ENCODE measurements at regions not wholly inside any gene's neighbourhood (a gene's known extent, or its start where the extent isn't known, plus 50 kb on each side); places are given as distances from the start of the nearest gene placed in this dataset.

- FAIRE-seq (no peak), DNase-seq (ENCODE audit: insufficient read length, low spot score) (no peak)
- TF ChIP-seq SPI1 (IDR thresholded peaks at IDR 0.05; ENCODE audit: low read depth, low read length), result no peak
- TF ChIP-seq POLR2A (IDR thresholded peaks at IDR 0.05; ENCODE audit: low read depth, low read length), result no peak
- TF ChIP-seq TAF1 (IDR thresholded peaks at IDR 0.05; ENCODE audit: low read depth, low read length), result no peak
- TF ChIP-seq POLR2AphosphoS5 (IDR thresholded peaks at IDR 0.05; ENCODE audit: low read depth, low read length), result no peak
- no peak for TF ChIP-seq PAX5 (IDR thresholded peaks at IDR 0.05; ENCODE audit: insufficient read depth, low read length, severe bottlenecking)
- TF ChIP-seq POU2F2 (IDR thresholded peaks at IDR 0.05; ENCODE audit: low read depth, low read length), result no peak
Observed at GRCh38 chr3:147201086-147201485, 205.3 kb downstream of the ZIC4 start.

GRCh38 chr3:147200545-147200944 is 205.8 kb downstream of the ZIC4 start:
- DNase-seq (ENCODE audit: insufficient read length, low spot score), result no peak
- FAIRE-seq, result no peak
- TF ChIP-seq PAX5 (IDR thresholded peaks at IDR 0.05; ENCODE audit: insufficient read depth, low read length, severe bottlenecking) (no peak), SPI1 (IDR thresholded peaks at IDR 0.05; ENCODE audit: low read depth, low read length) (no peak), POLR2AphosphoS5 (IDR thresholded peaks at IDR 0.05; ENCODE audit: low read depth, low read length) (no peak), TAF1 (IDR thresholded peaks at IDR 0.05; ENCODE audit: low read depth, low read length) (no peak), POLR2A (IDR thresholded peaks at IDR 0.05; ENCODE audit: low read depth, low read length) (no peak), POU2F2 (IDR thresholded peaks at IDR 0.05; ENCODE audit: low read depth, low read length) (no peak)

GRCh38 chr3:147197739-147198138 is 208.6 kb downstream of the ZIC4 start:
- TF ChIP-seq POU2F2 (IDR thresholded peaks at IDR 0.05; ENCODE audit: low read depth, low read length) (no peak), PAX5 (IDR thresholded peaks at IDR 0.05; ENCODE audit: insufficient read depth, low read length, severe bottlenecking) (no peak)
- FAIRE-seq (no peak), DNase-seq (ENCODE audit: insufficient read length, low spot score) (no peak)

GRCh38 chr3:147195887-147196286 is 210.5 kb downstream of the ZIC4 start:
- DNase-seq (ENCODE audit: insufficient read length, low spot score) (no peak), FAIRE-seq (no peak)
- no peak for TF ChIP-seq TAF1 (IDR thresholded peaks at IDR 0.05; ENCODE audit: low read depth, low read length)
- no peak for TF ChIP-seq POLR2AphosphoS5 (IDR thresholded peaks at IDR 0.05; ENCODE audit: low read depth, low read length)
- no peak for TF ChIP-seq SPI1 (IDR thresholded peaks at IDR 0.05; ENCODE audit: low read depth, low read length)
- no peak for TF ChIP-seq POLR2A (IDR thresholded peaks at IDR 0.05; ENCODE audit: low read depth, low read length)
- no peak for TF ChIP-seq PAX5 (IDR thresholded peaks at IDR 0.05; ENCODE audit: insufficient read depth, low read length, severe bottlenecking)
- no peak for TF ChIP-seq POU2F2 (IDR thresholded peaks at IDR 0.05; ENCODE audit: low read depth, low read length)

GRCh38 chr3:147191795-147192385 is 214.5 kb downstream of the ZIC4 start:
- TF ChIP-seq POU2F2 (IDR thresholded peaks at IDR 0.05; ENCODE audit: low read depth, low read length) (no peak), TAF1 (IDR thresholded peaks at IDR 0.05; ENCODE audit: low read depth, low read length) (no peak), PAX5 (IDR thresholded peaks at IDR 0.05; ENCODE audit: insufficient read depth, low read length, severe bottlenecking) (no peak), POLR2A (IDR thresholded peaks at IDR 0.05; ENCODE audit: low read depth, low read length) (no peak), SPI1 (IDR thresholded peaks at IDR 0.05; ENCODE audit: low read depth, low read length) (no peak)
- FAIRE-seq, result peak; percentile 56
- DNase-seq (ENCODE audit: insufficient read length, low spot score), result no peak

- DNase-seq (ENCODE audit: insufficient read length, low spot score) (no peak), FAIRE-seq (no peak)
- TF ChIP-seq POLR2AphosphoS5 (IDR thresholded peaks at IDR 0.05; ENCODE audit: low read depth, low read length), result no peak
- no peak for TF ChIP-seq POU2F2 (IDR thresholded peaks at IDR 0.05; ENCODE audit: low read depth, low read length)
- no peak for TF ChIP-seq POLR2A (IDR thresholded peaks at IDR 0.05; ENCODE audit: low read depth, low read length)
- no peak for TF ChIP-seq TAF1 (IDR thresholded peaks at IDR 0.05; ENCODE audit: low read depth, low read length)
- TF ChIP-seq SPI1 (IDR thresholded peaks at IDR 0.05; ENCODE audit: low read depth, low read length), result no peak
- no peak for TF ChIP-seq PAX5 (IDR thresholded peaks at IDR 0.05; ENCODE audit: insufficient read depth, low read length, severe bottlenecking)
Observed at GRCh38 chr3:147189016-147189415, 217.3 kb downstream of the ZIC4 start.

GRCh38 chr3:147187687-147188086 is 218.7 kb downstream of the ZIC4 start:
- no peak for TF ChIP-seq POLR2AphosphoS5 (IDR thresholded peaks at IDR 0.05; ENCODE audit: low read depth, low read length)
- no peak for TF ChIP-seq PAX5 (IDR thresholded peaks at IDR 0.05; ENCODE audit: insufficient read depth, low read length, severe bottlenecking)
- no peak for TF ChIP-seq POLR2A (IDR thresholded peaks at IDR 0.05; ENCODE audit: low read depth, low read length)
- TF ChIP-seq TAF1 (IDR thresholded peaks at IDR 0.05; ENCODE audit: low read depth, low read length), result no peak
- DNase-seq (ENCODE audit: insufficient read length, low spot score), result no peak
- FAIRE-seq, result no peak

GRCh38 chr3:147185781-147186180 is 220.6 kb downstream of the ZIC4 start:
- DNase-seq (ENCODE audit: insufficient read length, low spot score), result no peak

GRCh38 chr3:147184794-147185193 is 221.5 kb downstream of the ZIC4 start:
- FAIRE-seq, result no peak
- DNase-seq (ENCODE audit: insufficient read length, low spot score), result no peak
- TF ChIP-seq POLR2AphosphoS5 (IDR thresholded peaks at IDR 0.05; ENCODE audit: low read depth, low read length), result no peak
- TF ChIP-seq TAF1 (IDR thresholded peaks at IDR 0.05; ENCODE audit: low read depth, low read length), result no peak
- no peak for TF ChIP-seq POLR2A (IDR thresholded peaks at IDR 0.05; ENCODE audit: low read depth, low read length)
- no peak for TF ChIP-seq POU2F2 (IDR thresholded peaks at IDR 0.05; ENCODE audit: low read depth, low read length)
- TF ChIP-seq PAX5 (IDR thresholded peaks at IDR 0.05; ENCODE audit: insufficient read depth, low read length, severe bottlenecking), result no peak
- TF ChIP-seq SPI1 (IDR thresholded peaks at IDR 0.05; ENCODE audit: low read depth, low read length), result no peak

More at GRCh38 chr3:147185781-147186180, 220.6 kb downstream of the ZIC4 start:
- TF ChIP-seq TAF1 (IDR thresholded peaks at IDR 0.05; ENCODE audit: low read depth, low read length) (no peak), POLR2A (IDR thresholded peaks at IDR 0.05; ENCODE audit: low read depth, low read length) (no peak), POU2F2 (IDR thresholded peaks at IDR 0.05; ENCODE audit: low read depth, low read length) (no peak), SPI1 (IDR thresholded peaks at IDR 0.05; ENCODE audit: low read depth, low read length) (no peak), PAX5 (IDR thresholded peaks at IDR 0.05; ENCODE audit: insufficient read depth, low read length, severe bottlenecking) (no peak), POLR2AphosphoS5 (IDR thresholded peaks at IDR 0.05; ENCODE audit: low read depth, low read length) (no peak)
- FAIRE-seq, result no peak

- TF ChIP-seq POLR2AphosphoS5 (IDR thresholded peaks at IDR 0.05; ENCODE audit: low read depth, low read length) (no peak), SPI1 (IDR thresholded peaks at IDR 0.05; ENCODE audit: low read depth, low read length) (no peak), POLR2A (IDR thresholded peaks at IDR 0.05; ENCODE audit: low read depth, low read length) (no peak), PAX5 (IDR thresholded peaks at IDR 0.05; ENCODE audit: insufficient read depth, low read length, severe bottlenecking) (no peak), TAF1 (IDR thresholded peaks at IDR 0.05; ENCODE audit: low read depth, low read length) (no peak), POU2F2 (IDR thresholded peaks at IDR 0.05; ENCODE audit: low read depth, low read length) (no peak)
- no peak for FAIRE-seq
- no peak for DNase-seq (ENCODE audit: insufficient read length, low spot score)
Observed at GRCh38 chr3:147173257-147173656, 233.1 kb downstream of the ZIC4 start.

Measured in GM12891 (cell line).